ENCODE measurements at regions not wholly inside any gene's neighbourhood (a gene's known extent, or its start where the extent isn't known, plus 50 kb on each side); places are given as distances from the start of the nearest gene placed in this dataset.
"Not testable (repeated sequence)": the region's sequence is repeated elsewhere in the genome, so short reads cannot be mapped to it uniquely, and the experiment has no call there.

- not testable (repeated sequence) for DNase-seq (ENCODE audit: low read depth)
Measured at GRCh38 chr1:121003230-121003629, 113.7 kb downstream of the PPIAL4A start.

- DNase-seq (ENCODE audit: low read depth) = not testable (repeated sequence)
Measured at GRCh38 chr1:121006826-121007225, 117.3 kb downstream of the PPIAL4A start.

GRCh38 chr1:121007755-121008154 is 118.2 kb downstream of the PPIAL4A start:
- peak; percentile 1 for DNase-seq (ENCODE audit: low read depth)

- not testable (repeated sequence) for DNase-seq (ENCODE audit: low read depth)
Measured at GRCh38 chr1:121008512-121009215, 119.1 kb downstream of the PPIAL4A start.

GRCh38 chr1:121009216-121010057 is 119.9 kb downstream of the PPIAL4A start:
- not testable (repeated sequence) for DNase-seq (ENCODE audit: low read depth)

GRCh38 chr1:121010141-121010540 is 120.6 kb downstream of the PPIAL4A start:
- DNase-seq (ENCODE audit: low read depth) = not testable (repeated sequence)

GRCh38 chr1:121013181-121013580 is 123.6 kb downstream of the PPIAL4A start:
- not testable (repeated sequence) for DNase-seq (ENCODE audit: low read depth)

- peak; percentile 58 for DNase-seq (ENCODE audit: low read depth)
Measured at GRCh38 chr1:121016182-121017028, 126.8 kb downstream of the PPIAL4A start.

- not testable (repeated sequence) for DNase-seq (ENCODE audit: low read depth)
Measured at GRCh38 chr1:121019715-121020349, 130.3 kb downstream of the PPIAL4A start.

- peak; percentile 15 for DNase-seq (ENCODE audit: low read depth)
Measured at GRCh38 chr1:121020350-121021236, 131.0 kb downstream of the PPIAL4A start.

GRCh38 chr1:121021716-121022115 is 132.1 kb downstream of the PPIAL4A start:
- DNase-seq (ENCODE audit: low read depth) = not testable (repeated sequence)

GRCh38 chr1:121032878-121033494 is 143.4 kb downstream of the PPIAL4A start:
- DNase-seq (ENCODE audit: low read depth) = not testable (repeated sequence)

- DNase-seq (ENCODE audit: low read depth) = not testable (repeated sequence)
Measured at GRCh38 chr1:121036792-121037191, 147.2 kb downstream of the PPIAL4A start.

- DNase-seq (ENCODE audit: low read depth) = not testable (repeated sequence)
Measured at GRCh38 chr1:121040974-121041373, 143.2 kb downstream of the FAM72B start.

- not testable (repeated sequence) for DNase-seq (ENCODE audit: low read depth)
Measured at GRCh38 chr1:121041497-121041896, 142.6 kb downstream of the FAM72B start.

- not testable (repeated sequence) for DNase-seq (ENCODE audit: low read depth)
Measured at GRCh38 chr1:121042882-121043281, 141.3 kb downstream of the FAM72B start.

- DNase-seq (ENCODE audit: low read depth) = not testable (repeated sequence)
Measured at GRCh38 chr1:121048293-121048752, 135.8 kb downstream of the FAM72B start.

GRCh38 chr1:121048769-121049443 is 135.2 kb downstream of the FAM72B start:
- DNase-seq (ENCODE audit: low read depth) = not testable (repeated sequence)

- not testable (repeated sequence) for DNase-seq (ENCODE audit: low read depth)
Measured at GRCh38 chr1:121050097-121050496, 134.0 kb downstream of the FAM72B start.
